ENCODE measurements at regions not wholly inside any gene's neighbourhood (a gene's known extent, or its start where the extent isn't known, plus 50 kb on each side); places are given as distances from the start of the nearest gene placed in this dataset.

DNA sequence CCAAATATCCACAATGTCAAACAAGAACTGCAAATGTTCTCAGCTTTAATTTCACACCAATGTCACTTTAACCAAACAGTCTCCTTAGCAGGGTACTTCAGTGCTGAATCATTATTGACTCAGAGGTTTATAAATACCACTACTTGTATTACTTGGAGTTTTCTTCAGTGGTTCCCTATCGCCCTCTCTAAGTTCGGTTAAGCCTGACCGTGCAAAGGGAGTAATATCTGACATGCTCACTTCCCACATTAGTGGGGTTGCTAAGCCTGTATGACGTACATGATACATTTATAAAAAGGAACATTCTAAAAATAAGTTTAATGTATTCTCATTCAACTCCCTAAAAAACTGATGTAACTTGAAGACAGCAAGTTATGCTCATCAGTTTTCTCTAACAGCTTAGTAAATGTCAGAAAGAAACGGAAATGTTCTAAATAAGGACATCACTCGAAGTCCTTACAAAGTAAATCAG lies 93.1 kb upstream of the ZC3H12C start:
- TF ChIP-seq, protein P1, sequence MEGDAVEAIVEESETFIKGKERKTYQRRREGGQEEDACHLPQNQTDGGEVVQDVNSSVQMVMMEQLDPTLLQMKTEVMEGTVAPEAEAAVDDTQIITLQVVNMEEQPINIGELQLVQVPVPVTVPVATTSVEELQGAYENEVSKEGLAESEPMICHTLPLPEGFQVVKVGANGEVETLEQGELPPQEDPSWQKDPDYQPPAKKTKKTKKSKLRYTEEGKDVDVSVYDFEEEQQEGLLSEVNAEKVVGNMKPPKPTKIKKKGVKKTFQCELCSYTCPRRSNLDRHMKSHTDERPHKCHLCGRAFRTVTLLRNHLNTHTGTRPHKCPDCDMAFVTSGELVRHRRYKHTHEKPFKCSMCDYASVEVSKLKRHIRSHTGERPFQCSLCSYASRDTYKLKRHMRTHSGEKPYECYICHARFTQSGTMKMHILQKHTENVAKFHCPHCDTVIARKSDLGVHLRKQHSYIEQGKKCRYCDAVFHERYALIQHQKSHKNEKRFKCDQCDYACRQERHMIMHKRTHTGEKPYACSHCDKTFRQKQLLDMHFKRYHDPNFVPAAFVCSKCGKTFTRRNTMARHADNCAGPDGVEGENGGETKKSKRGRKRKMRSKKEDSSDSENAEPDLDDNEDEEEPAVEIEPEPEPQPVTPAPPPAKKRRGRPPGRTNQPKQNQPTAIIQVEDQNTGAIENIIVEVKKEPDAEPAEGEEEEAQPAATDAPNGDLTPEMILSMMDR (IDR thresholded peaks at IDR 0.05): no peak
- no peak for TF ChIP-seq RAD21 (IDR thresholded peaks at IDR 0.05; ENCODE audit: low read length)
- no peak for TF ChIP-seq YY1 (IDR thresholded peaks at IDR 0.05; ENCODE audit: low read depth)
- TF ChIP-seq POLR2AphosphoS5 (IDR thresholded peaks at IDR 0.05; ENCODE audit: low read depth, low read length): no peak
- TF ChIP-seq MXI1 (IDR thresholded peaks at IDR 0.05; ENCODE audit: low read depth, low read length): no peak
- TF ChIP-seq EZH2phosphoT487 (IDR thresholded peaks at IDR 0.05; ENCODE audit: borderline replicate concordance, low read depth): no peak
- TF ChIP-seq GABPA (IDR thresholded peaks at IDR 0.05; ENCODE audit: low read depth): no peak
- no peak for TF ChIP-seq NRF1 (IDR thresholded peaks at IDR 0.05; ENCODE audit: low read depth, low read length)
- TF ChIP-seq, protein P2, sequence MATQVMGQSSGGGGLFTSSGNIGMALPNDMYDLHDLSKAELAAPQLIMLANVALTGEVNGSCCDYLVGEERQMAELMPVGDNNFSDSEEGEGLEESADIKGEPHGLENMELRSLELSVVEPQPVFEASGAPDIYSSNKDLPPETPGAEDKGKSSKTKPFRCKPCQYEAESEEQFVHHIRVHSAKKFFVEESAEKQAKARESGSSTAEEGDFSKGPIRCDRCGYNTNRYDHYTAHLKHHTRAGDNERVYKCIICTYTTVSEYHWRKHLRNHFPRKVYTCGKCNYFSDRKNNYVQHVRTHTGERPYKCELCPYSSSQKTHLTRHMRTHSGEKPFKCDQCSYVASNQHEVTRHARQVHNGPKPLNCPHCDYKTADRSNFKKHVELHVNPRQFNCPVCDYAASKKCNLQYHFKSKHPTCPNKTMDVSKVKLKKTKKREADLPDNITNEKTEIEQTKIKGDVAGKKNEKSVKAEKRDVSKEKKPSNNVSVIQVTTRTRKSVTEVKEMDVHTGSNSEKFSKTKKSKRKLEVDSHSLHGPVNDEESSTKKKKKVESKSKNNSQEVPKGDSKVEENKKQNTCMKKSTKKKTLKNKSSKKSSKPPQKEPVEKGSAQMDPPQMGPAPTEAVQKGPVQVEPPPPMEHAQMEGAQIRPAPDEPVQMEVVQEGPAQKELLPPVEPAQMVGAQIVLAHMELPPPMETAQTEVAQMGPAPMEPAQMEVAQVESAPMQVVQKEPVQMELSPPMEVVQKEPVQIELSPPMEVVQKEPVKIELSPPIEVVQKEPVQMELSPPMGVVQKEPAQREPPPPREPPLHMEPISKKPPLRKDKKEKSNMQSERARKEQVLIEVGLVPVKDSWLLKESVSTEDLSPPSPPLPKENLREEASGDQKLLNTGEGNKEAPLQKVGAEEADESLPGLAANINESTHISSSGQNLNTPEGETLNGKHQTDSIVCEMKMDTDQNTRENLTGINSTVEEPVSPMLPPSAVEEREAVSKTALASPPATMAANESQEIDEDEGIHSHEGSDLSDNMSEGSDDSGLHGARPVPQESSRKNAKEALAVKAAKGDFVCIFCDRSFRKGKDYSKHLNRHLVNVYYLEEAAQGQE (IDR thresholded peaks at IDR 0.05; ENCODE audit: low read depth, low read length): no peak
- TF ChIP-seq, protein P3, sequence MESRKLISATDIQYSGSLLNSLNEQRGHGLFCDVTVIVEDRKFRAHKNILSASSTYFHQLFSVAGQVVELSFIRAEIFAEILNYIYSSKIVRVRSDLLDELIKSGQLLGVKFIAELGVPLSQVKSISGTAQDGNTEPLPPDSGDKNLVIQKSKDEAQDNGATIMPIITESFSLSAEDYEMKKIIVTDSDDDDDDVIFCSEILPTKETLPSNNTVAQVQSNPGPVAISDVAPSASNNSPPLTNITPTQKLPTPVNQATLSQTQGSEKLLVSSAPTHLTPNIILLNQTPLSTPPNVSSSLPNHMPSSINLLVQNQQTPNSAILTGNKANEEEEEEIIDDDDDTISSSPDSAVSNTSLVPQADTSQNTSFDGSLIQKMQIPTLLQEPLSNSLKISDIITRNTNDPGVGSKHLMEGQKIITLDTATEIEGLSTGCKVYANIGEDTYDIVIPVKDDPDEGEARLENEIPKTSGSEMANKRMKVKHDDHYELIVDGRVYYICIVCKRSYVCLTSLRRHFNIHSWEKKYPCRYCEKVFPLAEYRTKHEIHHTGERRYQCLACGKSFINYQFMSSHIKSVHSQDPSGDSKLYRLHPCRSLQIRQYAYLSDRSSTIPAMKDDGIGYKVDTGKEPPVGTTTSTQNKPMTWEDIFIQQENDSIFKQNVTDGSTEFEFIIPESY (IDR thresholded peaks at IDR 0.05; ENCODE audit: borderline replicate concordance, low read depth): no peak
- TF ChIP-seq EP300 (IDR thresholded peaks at IDR 0.05; ENCODE audit: borderline replicate concordance in 1 of 2, low read depth in 1 of 2, low read length in 1 of 2): no peak
- TF ChIP-seq, protein P4, sequence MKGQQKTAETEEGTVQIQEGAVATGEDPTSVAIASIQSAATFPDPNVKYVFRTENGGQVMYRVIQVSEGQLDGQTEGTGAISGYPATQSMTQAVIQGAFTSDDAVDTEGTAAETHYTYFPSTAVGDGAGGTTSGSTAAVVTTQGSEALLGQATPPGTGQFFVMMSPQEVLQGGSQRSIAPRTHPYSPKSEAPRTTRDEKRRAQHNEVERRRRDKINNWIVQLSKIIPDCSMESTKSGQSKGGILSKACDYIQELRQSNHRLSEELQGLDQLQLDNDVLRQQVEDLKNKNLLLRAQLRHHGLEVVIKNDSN (IDR thresholded peaks at IDR 0.05; ENCODE audit: borderline replicate concordance, low read depth): no peak
- TF ChIP-seq, protein P5, sequence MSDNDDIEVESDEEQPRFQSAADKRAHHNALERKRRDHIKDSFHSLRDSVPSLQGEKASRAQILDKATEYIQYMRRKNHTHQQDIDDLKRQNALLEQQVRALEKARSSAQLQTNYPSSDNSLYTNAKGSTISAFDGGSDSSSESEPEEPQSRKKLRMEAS (IDR thresholded peaks at IDR 0.05; ENCODE audit: low read depth): no peak
- no peak for TF ChIP-seq FOXM1 (IDR thresholded peaks at IDR 0.05; ENCODE audit: low read depth)

All from SK-N-SH (cell line).